ENCODE measurements at regions not wholly inside any gene's neighbourhood (a gene's known extent, or its start where the extent isn't known, plus 50 kb on each side); places are given as distances from the start of the nearest gene placed in this dataset.

DNA sequence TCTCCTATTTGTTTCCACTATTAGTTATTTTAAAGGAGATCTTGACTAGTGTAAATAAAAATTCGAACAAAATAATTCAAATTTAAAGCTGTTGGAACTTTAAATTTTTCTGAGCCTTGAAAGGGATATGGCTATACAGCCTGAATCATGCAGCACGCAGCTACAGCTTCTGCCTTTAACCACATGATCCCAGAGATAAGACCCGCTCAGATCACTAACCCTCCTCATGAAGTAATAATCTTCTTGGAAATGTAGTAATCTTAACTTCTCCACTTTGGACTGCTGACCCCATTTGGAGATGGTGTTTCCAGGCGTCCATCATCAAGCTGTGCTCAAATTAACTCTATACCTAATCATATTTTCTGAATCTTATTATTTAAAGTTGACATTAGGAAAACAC is 336.6 kb downstream of the DSC3 start:
- TF ChIP-seq, protein P1, sequence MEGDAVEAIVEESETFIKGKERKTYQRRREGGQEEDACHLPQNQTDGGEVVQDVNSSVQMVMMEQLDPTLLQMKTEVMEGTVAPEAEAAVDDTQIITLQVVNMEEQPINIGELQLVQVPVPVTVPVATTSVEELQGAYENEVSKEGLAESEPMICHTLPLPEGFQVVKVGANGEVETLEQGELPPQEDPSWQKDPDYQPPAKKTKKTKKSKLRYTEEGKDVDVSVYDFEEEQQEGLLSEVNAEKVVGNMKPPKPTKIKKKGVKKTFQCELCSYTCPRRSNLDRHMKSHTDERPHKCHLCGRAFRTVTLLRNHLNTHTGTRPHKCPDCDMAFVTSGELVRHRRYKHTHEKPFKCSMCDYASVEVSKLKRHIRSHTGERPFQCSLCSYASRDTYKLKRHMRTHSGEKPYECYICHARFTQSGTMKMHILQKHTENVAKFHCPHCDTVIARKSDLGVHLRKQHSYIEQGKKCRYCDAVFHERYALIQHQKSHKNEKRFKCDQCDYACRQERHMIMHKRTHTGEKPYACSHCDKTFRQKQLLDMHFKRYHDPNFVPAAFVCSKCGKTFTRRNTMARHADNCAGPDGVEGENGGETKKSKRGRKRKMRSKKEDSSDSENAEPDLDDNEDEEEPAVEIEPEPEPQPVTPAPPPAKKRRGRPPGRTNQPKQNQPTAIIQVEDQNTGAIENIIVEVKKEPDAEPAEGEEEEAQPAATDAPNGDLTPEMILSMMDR (IDR thresholded peaks at IDR 0.05; ENCODE audit: control insufficient read depth, insufficient read depth, low read depth, low read length, missing control alignments), result no peak
- DNase-seq (ENCODE audit: low read depth), result no peak
- no peak overlapping the region for H3K4me3 ChIP-seq (ENCODE audit: control insufficient read depth, low read depth, low read length)

DNA sequence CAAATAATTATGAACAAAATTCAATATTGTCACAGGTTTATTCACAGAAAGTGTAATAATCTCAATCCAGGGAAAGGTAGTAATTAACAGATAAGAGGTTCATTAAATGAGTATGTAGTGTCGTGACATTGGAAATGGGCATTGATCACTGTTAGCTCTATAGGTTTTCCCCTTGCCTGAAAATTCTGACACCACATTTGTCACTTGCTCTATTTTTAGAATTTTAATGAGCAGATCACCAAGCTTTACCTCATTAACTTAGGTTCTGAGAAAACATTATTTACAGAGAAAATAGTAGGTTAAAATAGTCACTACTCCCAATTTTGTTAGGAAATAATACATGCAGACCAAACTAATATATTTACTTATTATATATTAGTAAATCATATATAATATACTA is 344.0 kb downstream of the DSC3 start:
- no peak for DNase-seq (ENCODE audit: low read depth)
- H3K4me3 ChIP-seq (ENCODE audit: control insufficient read depth, low read depth, low read length), result no peak overlapping the region
- TF ChIP-seq, protein P1 (IDR thresholded peaks at IDR 0.05; ENCODE audit: control insufficient read depth, insufficient read depth, low read depth, low read length, missing control alignments), result no peak

DNA sequence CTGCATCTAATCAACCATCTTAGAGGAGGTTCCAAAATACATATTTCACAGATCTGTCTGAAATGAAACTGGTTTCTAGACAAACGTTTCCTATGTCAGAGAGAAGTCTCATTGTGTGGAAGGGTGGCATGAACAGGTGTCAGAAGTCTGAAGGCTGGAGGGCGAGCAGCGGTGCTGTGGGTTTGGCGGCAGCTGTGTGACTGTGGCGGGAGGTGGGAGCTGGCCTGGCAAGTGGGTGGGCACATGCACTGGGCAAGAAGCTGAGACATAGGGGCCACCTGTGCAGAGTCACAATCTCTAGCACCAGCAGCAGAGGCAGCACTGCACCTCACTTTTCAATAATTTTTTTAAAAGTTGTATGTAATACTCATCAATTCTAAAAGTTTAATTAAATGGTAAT is 346.3 kb downstream of the DSC3 start:
- DNase-seq (ENCODE audit: low read depth), result no peak
- TF ChIP-seq, protein P1 (IDR thresholded peaks at IDR 0.05; ENCODE audit: control insufficient read depth, insufficient read depth, low read depth, low read length, missing control alignments), result no peak
- H3K4me3 ChIP-seq (ENCODE audit: control insufficient read depth, low read depth, low read length), result no peak overlapping the region

DNA sequence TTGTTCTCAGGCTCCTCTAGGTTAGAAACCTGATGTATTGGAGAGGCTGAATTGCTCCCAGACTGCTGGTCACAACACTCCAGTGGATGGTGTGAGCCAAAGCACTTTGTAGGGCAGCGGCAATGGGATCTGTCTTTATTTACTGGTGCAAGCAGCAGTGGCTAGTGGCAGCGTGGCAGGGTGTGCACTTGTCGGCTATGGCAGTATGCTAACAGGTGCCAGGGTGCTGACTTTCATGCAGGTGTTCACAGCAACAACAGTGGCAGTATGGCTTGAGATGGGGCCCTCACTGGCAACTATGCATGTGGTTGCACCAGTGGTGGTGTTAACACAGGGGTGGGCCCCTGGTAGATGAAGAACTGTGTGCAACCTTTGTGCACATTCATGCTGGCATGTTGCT is 347.8 kb downstream of the DSC3 start:
- DNase-seq (ENCODE audit: low read depth), result no peak
- TF ChIP-seq, protein P1 (IDR thresholded peaks at IDR 0.05; ENCODE audit: control insufficient read depth, insufficient read depth, low read depth, low read length, missing control alignments), result no peak
- no peak overlapping the region for H3K4me3 ChIP-seq (ENCODE audit: control insufficient read depth, low read depth, low read length)

DNA sequence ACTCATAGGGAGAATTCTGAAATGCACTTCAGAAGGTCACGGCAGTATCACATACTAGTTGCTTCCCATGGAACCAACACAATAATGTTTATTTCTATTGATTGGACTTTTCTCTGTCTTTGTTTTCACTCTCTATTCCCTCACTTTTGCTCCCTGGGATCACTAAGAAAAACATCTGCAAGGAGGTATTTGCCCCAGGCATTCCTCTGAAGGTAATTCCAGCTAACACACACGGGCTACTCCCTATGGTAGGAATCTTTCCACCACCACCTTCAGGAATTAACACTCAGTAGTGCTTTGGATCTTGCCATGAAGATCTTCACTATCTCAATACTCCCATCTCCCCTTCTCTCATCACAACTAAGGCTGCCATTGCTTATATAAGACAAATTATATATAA is 353.3 kb downstream of the DSC3 start:
- no peak for DNase-seq (ENCODE audit: low read depth)
- H3K4me3 ChIP-seq (ENCODE audit: control insufficient read depth, low read depth, low read length), result no peak overlapping the region
- TF ChIP-seq, protein P1 (IDR thresholded peaks at IDR 0.05; ENCODE audit: control insufficient read depth, insufficient read depth, low read depth, low read length, missing control alignments), result no peak

DNA sequence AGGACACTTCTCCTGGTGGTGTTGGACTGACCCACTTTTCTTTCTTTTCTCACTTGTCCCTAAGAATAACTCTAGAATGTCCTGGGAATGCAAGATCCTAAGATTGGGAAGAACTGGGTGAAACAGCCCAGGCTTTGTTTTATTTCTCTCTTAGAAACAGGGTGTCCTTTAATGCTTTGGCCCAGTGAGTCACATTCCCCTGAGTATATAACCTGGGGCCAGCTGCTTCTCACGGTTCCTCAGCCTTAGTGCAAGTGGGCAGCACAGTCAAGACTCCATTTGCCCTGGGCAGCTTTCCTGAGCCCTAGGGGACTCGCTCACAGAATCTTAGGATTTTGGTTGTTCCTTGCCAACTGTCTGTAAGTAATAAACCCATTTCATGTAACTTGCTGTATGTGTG is 355.0 kb downstream of the DSC3 start:
- no peak overlapping the region for H3K4me3 ChIP-seq (ENCODE audit: control insufficient read depth, low read depth, low read length)
- DNase-seq (ENCODE audit: low read depth), result no peak
- TF ChIP-seq, protein P1 (IDR thresholded peaks at IDR 0.05; ENCODE audit: control insufficient read depth, insufficient read depth, low read depth, low read length, missing control alignments), result no peak
